Osteocyte (in vitro differentiated cells): ENCODE measurements at regions not wholly inside any gene's neighbourhood (a gene's known extent, or its start where the extent isn't known, plus 50 kb on each side); places are given as distances from the start of the nearest gene placed in this dataset.

Source experiments
- DNase-seq: peaks from one replicate; pipeline ENCODE4 v3.0.0; 2021; ENCODE audit warnings: mixed read lengths; ENCODE audit not compliant: unreplicated experiment; ENCODE audit errors: extremely low spot score
- H3K27ac Mint-ChIP-seq: one replicate; pipeline ENCODE4 v1.8.0; 2021; ENCODE audit warnings: mild to moderate bottlenecking, mixed read lengths; ENCODE audit not compliant: unreplicated experiment
- H3K27me3 Mint-ChIP-seq: one replicate; pipeline ENCODE4 v1.8.0; 2021; ENCODE audit warnings: mixed read lengths; ENCODE audit not compliant: unreplicated experiment
- H3K36me3 Mint-ChIP-seq: one replicate; pipeline ENCODE4 v1.8.0; 2021; ENCODE audit warnings: mixed read lengths; ENCODE audit not compliant: unreplicated experiment
- H3K4me1 Mint-ChIP-seq: one replicate; pipeline ENCODE4 v1.8.0; 2021; ENCODE audit warnings: mixed read lengths; ENCODE audit not compliant: unreplicated experiment
- H3K4me3 Mint-ChIP-seq: one replicate; pipeline ENCODE4 v1.8.0; 2021; ENCODE audit warnings: mild to moderate bottlenecking, moderate library complexity, mixed read lengths; ENCODE audit not compliant: unreplicated experiment
- H3K9me3 Mint-ChIP-seq: one replicate; pipeline ENCODE4 v1.8.0; 2021; ENCODE audit warnings: mixed read lengths; ENCODE audit not compliant: unreplicated experiment
- CTCF ChIP-seq: fragments of 200-600 bp; sonication (generic); IDR thresholded peaks from 2 replicates; pipeline ENCODE4 v1.5.0; 2021; ENCODE audit warnings: antibody characterized with exemption, mild to moderate bottlenecking, moderate library complexity

- peaks cover 36% of the 10 kb centered on the region for H3K27me3 Mint-ChIP-seq
- no peak overlapping the region for H3K27ac Mint-ChIP-seq
- no peak for TF ChIP-seq CTCF
- H3K4me1 Mint-ChIP-seq: no peaks in the 10 kb centered on the region
- no peak overlapping the region for H3K4me3 Mint-ChIP-seq
- H3K36me3 Mint-ChIP-seq: no peaks in the 10 kb centered on the region
- no peak for DNase-seq
- H3K9me3 Mint-ChIP-seq: no peaks in the 10 kb centered on the region
Observed at GRCh38 chr22:45105281-45105702, 58.4 kb upstream of the NUP50 start.

DNA sequence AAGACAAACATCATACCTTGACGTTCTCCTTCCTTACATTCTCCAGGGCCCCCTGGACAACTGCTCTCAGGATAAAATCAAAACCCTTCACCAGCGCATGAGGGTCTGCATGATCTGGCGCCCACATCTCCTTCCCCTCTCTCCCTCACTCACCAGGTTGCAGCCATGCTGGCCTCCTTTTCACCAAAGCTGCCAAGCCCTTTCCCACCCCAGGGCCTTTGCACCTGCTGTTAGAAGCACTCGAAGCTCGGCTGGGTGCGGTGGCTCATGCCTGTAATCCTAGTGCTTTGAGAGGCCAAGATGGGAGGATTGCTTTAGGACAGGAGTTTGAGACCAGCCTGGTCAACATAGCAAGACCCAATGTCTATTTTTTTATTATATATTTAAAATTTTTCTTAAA, 56.1 kb upstream of the NUP50 start:
- Mint-ChIP-seq H3K9me3 (peaks cover under 1% of the 10 kb centered on the region), H3K4me1 (no peaks in the 10 kb centered on the region), H3K4me3 (no peak overlapping the region), H3K27me3 (peaks cover 28% of the 10 kb centered on the region), H3K36me3 (no peaks in the 10 kb centered on the region), H3K27ac (no peak overlapping the region)
- DNase-seq: no peak
- TF ChIP-seq CTCF: no peak

DNA sequence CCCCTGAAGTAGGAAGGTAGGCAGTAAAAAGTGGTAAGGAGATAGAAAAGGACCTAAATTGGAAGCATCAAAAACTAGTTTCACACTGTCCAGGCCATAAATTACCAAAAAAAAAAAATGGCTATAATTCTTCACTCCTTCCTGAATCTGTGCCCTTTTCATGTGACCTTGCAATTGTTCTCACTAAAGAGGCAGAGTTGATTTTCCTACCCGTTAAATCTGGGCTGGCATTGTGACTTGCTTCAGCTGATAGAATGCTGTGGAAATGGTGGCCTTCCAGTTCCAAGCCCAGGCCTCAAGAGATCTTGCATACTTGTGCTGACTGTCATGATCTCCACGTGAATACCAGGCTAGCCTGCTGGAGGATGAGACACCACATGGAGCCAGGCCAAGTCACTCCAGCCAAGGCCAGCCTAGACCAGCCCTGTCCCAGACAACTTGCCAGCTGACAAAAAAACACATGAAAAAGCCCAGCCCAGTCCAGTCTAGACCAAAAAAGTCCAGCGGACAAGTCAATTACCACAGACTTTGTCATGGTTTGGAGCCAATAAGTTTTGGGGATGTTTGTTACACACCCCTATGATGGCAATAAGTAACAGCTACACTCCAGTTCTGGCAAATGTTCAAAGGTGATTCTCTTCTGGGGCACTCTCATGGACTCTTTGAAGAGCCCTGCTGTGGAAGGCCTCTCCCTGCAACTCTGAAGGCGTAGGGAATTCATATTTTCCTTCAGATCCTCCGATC, 51.4 kb upstream of the NUP50 start:
- DNase-seq: no peak
- Mint-ChIP-seq H3K9me3 (peaks cover 3% of the 10 kb centered on the region), H3K27ac (no peak overlapping the region), H3K36me3 (no peaks in the 10 kb centered on the region), H3K27me3 (peaks cover 23% of the 10 kb centered on the region), H3K4me3 (no peak overlapping the region), H3K4me1 (no peaks in the 10 kb centered on the region)
- no peak for TF ChIP-seq CTCF
